HEK293 (cell line): ENCODE measurements at regions not wholly inside any gene's neighbourhood (a gene's known extent, or its start where the extent isn't known, plus 50 kb on each side); places are given as distances from the start of the nearest gene placed in this dataset.

Experiments
- ZBTB1 ChIP-seq: fragments of 450-650 bp; formaldehyde crosslinking; IDR thresholded peaks from 2 replicates; pipeline ENCODE4 v1.5.1; 2016; ENCODE audit warnings: missing biosample characterization, missing genetic modification characterization
- ZNF629 ChIP-seq: fragments of 450-650 bp; formaldehyde crosslinking; IDR thresholded peaks from 2 replicates; pipeline ENCODE4 v1.5.1; 2017; ENCODE audit warnings: missing biosample characterization, missing genetic modification characterization
- ZNF830 ChIP-seq: fragments of 450-650 bp; IDR thresholded peaks from 2 replicates; pipeline ENCODE4 v1.5.0; 2018; ENCODE audit warnings: missing biosample characterization, missing genetic modification characterization, low read depth, mild to moderate bottlenecking, moderate library complexity
- TF ChIP-seq, protein P1 (sequence below): fragments of 450-650 bp; formaldehyde crosslinking; IDR thresholded peaks from 2 replicates; pipeline ENCODE4 v1.5.1; 2016; ENCODE audit warnings: missing biosample characterization, missing genetic modification characterization, borderline replicate concordance
- TF ChIP-seq, protein P2 (sequence below): fragments of 450-650 bp; formaldehyde crosslinking; IDR thresholded peaks from 2 replicates; pipeline ENCODE4 v1.5.1; 2016; ENCODE audit warnings: missing biosample characterization, missing genetic modification characterization, low read depth

DNA sequence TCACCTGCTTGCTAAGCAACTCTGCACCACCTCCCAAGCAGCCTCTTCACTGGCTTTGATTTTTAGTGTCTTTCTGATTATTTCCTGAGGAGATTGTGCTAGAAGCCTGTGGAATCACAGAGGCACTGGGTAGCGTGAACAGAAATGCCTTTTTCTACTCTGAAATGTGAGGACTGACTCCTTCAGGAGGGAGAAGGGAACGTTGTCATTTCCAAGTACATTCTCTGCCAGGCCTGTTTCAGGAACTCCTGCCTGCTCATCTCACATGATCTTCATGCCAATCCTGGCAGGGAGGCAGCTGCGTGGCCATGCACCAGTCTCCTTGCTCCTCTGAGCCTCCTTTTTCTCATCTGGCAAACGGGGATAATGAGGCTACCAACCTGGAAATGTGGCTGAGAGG lies 49.8 kb upstream of the PRDM11 start (continued):
- TF ChIP-seq, protein P1, sequence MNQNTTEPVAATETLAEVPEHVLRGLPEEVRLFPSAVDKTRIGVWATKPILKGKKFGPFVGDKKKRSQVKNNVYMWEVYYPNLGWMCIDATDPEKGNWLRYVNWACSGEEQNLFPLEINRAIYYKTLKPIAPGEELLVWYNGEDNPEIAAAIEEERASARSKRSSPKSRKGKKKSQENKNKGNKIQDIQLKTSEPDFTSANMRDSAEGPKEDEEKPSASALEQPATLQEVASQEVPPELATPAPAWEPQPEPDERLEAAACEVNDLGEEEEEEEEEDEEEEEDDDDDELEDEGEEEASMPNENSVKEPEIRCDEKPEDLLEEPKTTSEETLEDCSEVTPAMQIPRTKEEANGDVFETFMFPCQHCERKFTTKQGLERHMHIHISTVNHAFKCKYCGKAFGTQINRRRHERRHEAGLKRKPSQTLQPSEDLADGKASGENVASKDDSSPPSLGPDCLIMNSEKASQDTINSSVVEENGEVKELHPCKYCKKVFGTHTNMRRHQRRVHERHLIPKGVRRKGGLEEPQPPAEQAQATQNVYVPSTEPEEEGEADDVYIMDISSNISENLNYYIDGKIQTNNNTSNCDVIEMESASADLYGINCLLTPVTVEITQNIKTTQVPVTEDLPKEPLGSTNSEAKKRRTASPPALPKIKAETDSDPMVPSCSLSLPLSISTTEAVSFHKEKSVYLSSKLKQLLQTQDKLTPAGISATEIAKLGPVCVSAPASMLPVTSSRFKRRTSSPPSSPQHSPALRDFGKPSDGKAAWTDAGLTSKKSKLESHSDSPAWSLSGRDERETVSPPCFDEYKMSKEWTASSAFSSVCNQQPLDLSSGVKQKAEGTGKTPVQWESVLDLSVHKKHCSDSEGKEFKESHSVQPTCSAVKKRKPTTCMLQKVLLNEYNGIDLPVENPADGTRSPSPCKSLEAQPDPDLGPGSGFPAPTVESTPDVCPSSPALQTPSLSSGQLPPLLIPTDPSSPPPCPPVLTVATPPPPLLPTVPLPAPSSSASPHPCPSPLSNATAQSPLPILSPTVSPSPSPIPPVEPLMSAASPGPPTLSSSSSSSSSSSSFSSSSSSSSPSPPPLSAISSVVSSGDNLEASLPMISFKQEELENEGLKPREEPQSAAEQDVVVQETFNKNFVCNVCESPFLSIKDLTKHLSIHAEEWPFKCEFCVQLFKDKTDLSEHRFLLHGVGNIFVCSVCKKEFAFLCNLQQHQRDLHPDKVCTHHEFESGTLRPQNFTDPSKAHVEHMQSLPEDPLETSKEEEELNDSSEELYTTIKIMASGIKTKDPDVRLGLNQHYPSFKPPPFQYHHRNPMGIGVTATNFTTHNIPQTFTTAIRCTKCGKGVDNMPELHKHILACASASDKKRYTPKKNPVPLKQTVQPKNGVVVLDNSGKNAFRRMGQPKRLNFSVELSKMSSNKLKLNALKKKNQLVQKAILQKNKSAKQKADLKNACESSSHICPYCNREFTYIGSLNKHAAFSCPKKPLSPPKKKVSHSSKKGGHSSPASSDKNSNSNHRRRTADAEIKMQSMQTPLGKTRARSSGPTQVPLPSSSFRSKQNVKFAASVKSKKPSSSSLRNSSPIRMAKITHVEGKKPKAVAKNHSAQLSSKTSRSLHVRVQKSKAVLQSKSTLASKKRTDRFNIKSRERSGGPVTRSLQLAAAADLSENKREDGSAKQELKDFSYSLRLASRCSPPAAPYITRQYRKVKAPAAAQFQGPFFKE (tag by site-specific recombination) = no peak
- TF ChIP-seq, protein P2, sequence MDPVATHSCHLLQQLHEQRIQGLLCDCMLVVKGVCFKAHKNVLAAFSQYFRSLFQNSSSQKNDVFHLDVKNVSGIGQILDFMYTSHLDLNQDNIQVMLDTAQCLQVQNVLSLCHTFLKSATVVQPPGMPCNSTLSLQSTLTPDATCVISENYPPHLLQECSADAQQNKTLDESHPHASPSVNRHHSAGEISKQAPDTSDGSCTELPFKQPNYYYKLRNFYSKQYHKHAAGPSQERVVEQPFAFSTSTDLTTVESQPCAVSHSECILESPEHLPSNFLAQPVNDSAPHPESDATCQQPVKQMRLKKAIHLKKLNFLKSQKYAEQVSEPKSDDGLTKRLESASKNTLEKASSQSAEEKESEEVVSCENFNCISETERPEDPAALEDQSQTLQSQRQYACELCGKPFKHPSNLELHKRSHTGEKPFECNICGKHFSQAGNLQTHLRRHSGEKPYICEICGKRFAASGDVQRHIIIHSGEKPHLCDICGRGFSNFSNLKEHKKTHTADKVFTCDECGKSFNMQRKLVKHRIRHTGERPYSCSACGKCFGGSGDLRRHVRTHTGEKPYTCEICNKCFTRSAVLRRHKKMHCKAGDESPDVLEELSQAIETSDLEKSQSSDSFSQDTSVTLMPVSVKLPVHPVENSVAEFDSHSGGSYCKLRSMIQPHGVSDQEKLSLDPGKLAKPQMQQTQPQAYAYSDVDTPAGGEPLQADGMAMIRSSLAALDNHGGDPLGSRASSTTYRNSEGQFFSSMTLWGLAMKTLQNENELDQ (tag by site-specific recombination) = no peak
- no peak for TF ChIP-seq ZNF629
- no peak for TF ChIP-seq ZNF830 (tag by site-specific recombination)
- no peak for TF ChIP-seq ZBTB1 (tag by site-specific recombination)
